NB4 (cell line): ENCODE measurements at regions not wholly inside any gene's neighbourhood (a gene's known extent, or its start where the extent isn't known, plus 50 kb on each side); places are given as distances from the start of the nearest gene placed in this dataset.

Experiments used
- POLR2A ChIP-seq: IDR thresholded peaks from 2 replicates; pipeline ENCODE4 v1.6.1; 2011; ENCODE audit warnings: mild to moderate bottlenecking; ENCODE audit not compliant: insufficient read length; ENCODE audit errors: extremely low read depth
- TF ChIP-seq, protein P1 (sequence below): IDR thresholded peaks from one replicate; pipeline ENCODE4 v1.5.1; 2012; ENCODE audit warnings: low read depth, low read length

DNA sequence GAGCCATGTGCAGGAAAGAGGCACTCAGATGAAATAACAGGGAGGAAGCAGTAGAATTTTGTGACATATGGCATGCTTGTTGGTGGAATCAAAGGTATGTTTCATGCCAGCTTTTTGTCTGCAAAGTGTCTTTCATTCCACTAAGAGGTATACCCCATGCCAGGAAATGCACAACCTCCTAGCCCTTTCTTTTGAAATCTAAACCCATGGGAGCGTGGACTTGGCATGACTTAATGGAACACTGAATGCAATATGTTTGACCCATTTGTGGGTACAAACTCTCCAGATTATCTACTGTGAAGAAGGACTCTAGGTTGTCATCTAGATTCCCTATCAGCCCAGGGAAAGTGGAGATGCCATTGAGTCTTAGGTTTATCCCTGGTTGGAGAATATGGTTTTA, 338.3 kb upstream of the TEX13C start:
- TF ChIP-seq, protein P1, sequence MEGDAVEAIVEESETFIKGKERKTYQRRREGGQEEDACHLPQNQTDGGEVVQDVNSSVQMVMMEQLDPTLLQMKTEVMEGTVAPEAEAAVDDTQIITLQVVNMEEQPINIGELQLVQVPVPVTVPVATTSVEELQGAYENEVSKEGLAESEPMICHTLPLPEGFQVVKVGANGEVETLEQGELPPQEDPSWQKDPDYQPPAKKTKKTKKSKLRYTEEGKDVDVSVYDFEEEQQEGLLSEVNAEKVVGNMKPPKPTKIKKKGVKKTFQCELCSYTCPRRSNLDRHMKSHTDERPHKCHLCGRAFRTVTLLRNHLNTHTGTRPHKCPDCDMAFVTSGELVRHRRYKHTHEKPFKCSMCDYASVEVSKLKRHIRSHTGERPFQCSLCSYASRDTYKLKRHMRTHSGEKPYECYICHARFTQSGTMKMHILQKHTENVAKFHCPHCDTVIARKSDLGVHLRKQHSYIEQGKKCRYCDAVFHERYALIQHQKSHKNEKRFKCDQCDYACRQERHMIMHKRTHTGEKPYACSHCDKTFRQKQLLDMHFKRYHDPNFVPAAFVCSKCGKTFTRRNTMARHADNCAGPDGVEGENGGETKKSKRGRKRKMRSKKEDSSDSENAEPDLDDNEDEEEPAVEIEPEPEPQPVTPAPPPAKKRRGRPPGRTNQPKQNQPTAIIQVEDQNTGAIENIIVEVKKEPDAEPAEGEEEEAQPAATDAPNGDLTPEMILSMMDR = no peak
- TF ChIP-seq POLR2A = no peak
